HepG2 (cell line): ENCODE measurements at regions not wholly inside any gene's neighbourhood (a gene's known extent, or its start where the extent isn't known, plus 50 kb on each side); places are given as distances from the start of the nearest gene placed in this dataset.

Experiments used
- ATAC-seq: fragments of 200-7000 bp; cut with Tn5 transposase; 3 replicates; pipeline ENCODE4 v1.9.1; 2020; ENCODE audit warnings: mild to moderate bottlenecking, moderate library complexity
- BruUV-seq: library from RNA; stranded (reverse); fragments of 400-500 nt; replicated peaks from 2 replicates; lab custom pipeline; 2021; lab: Mats Ljungman, UMichigan
- CTCF ChIA-PET: fragments of 300-600 bp; formaldehyde crosslinking; extraction: SDS; loops from one replicate; lab custom pipeline; 2021; ENCODE audit warnings: low total read pairs, inconsistent platforms, low intra/inter-chr PET ratio; lab: Yijun Ruan, JAX
- POLR2A ChIA-PET: fragments of 350-600 bp; sonication (Branson Sonifier 250); formaldehyde crosslinking; loops from one replicate; lab custom pipeline; 2020; ENCODE audit warnings: antibody characterized with exemption, inconsistent platforms; lab: Yijun Ruan, JAX
- DNase-seq: peaks from one replicate; pipeline ENCODE4 v3.0.0-alpha.2; 2015; ENCODE audit warnings: low spot score
- FAIRE-seq: peaks from 3 replicates; lab custom pipeline; 2011; peaks lifted over from hg19 to GRCh38; lab: Jason Lieb, UNC
- H2AFZ ChIP-seq: one replicate; pipeline ENCODE4 v1.6.1; 2011; ENCODE audit warnings: low read length, inconsistent platforms
- H3K27ac ChIP-seq: fragments of 300-600 bp; 3 replicates; pipeline ENCODE4 v1.8.0; 2011; ENCODE audit warnings: mixed run types, mild to moderate bottlenecking, mixed read lengths, low read length, inconsistent platforms; ENCODE audit not compliant: insufficient read depth; ENCODE audit errors: extremely low read length
- H3K27me3 ChIP-seq, 2 experiments: fragments of 200-600 bp in 1 of 2; 2 replicates in 1 of 2; 3 replicates in 1 of 2; pipeline versions ENCODE4 v1.6.0 to v1.8.0; 2011; ENCODE audit warnings: low read length in 2 of 2, mild to moderate bottlenecking in 2 of 2, moderate library complexity in 2 of 2, inconsistent platforms in 1 of 2; ENCODE audit not compliant: insufficient read depth in 2 of 2, control insufficient read depth in 1 of 2
- H3K36me3 ChIP-seq, 2 experiments: fragments of 200-600 bp in 1 of 2; replicated peaks in 1 of 2; 2 replicates in 1 of 2; 3 replicates in 1 of 2; pipeline versions ENCODE4 v1.5.1 to v1.8.0; 2011; ENCODE audit warnings: low read length in 2 of 2, inconsistent platforms in 1 of 2; ENCODE audit not compliant: insufficient read depth in 2 of 2, control insufficient read depth in 1 of 2
- H3K4me1 ChIP-seq: 2 replicates; pipeline ENCODE4 v1.5.1; 2012; ENCODE audit warnings: low read length, inconsistent platforms; ENCODE audit not compliant: insufficient read depth
- H3K4me2 ChIP-seq: 2 replicates; pipeline ENCODE4 v1.6.0; 2011; ENCODE audit warnings: low read depth, low read length, inconsistent platforms
- H3K4me3 ChIP-seq, 3 experiments: fragments of 200-600 bp in 1 of 3; sonication (generic), shearing (Covaris generic) in 1 of 3; replicated peaks in 1 of 3; 2 replicates each; pipeline ENCODE4 v1.5.1; 2011 to 2016; ENCODE audit warnings: low read length in 3 of 3, inconsistent platforms in 2 of 3, low read depth in 2 of 3, mild to moderate bottlenecking in 2 of 3, control low read depth in 1 of 3, mixed read lengths in 1 of 3; ENCODE audit not compliant: insufficient read depth in 1 of 3
- H3K79me2 ChIP-seq: one replicate; pipeline ENCODE4 v1.6.1; 2011; ENCODE audit warnings: low read length, inconsistent platforms; ENCODE audit not compliant: insufficient read depth
- H3K9ac ChIP-seq: 2 replicates; pipeline ENCODE4 v1.6.0; 2011; ENCODE audit warnings: mild to moderate bottlenecking, low read depth, low read length, inconsistent platforms; ENCODE audit not compliant: insufficient read depth
- H3K9me3 ChIP-seq: 2 replicates; pipeline ENCODE4 v1.5.1; 2012; ENCODE audit warnings: mild to moderate bottlenecking, low read length
- H4K20me1 ChIP-seq: 2 replicates; pipeline ENCODE4 v1.6.0; 2011; ENCODE audit warnings: inconsistent platforms, mild to moderate bottlenecking, low read length, moderate library complexity; ENCODE audit not compliant: insufficient read depth
- BRCA1 ChIP-seq: sonication (generic); formaldehyde crosslinking; IDR thresholded peaks from 2 replicates; pipeline ENCODE4 v1.4.0; 2020; ENCODE audit warnings: missing genetic modification reagents
- NFYC ChIP-seq: IDR thresholded peaks from 2 replicates; pipeline ENCODE4 v1.6.1; 2016; ENCODE audit warnings: missing genetic modification reagents, missing compliant biosample characterization
- PAX8 ChIP-seq: sonication (generic); formaldehyde crosslinking; IDR thresholded peaks from 2 replicates; pipeline ENCODE4 v1.8.0; 2022; ENCODE audit warnings: mild to moderate bottlenecking, missing genetic modification reagents, borderline replicate concordance
- ZNF317 ChIP-seq: sonication (generic); formaldehyde crosslinking; IDR thresholded peaks from 2 replicates; pipeline ENCODE4 v1.5.0; 2020; ENCODE audit warnings: mild to moderate bottlenecking, missing genetic modification reagents
- WGBS: methylation state at CpG from one replicate; pipeline ENCODE4 v1.1.6; 2017; ENCODE audit warnings: low lambda C conversion rate; 5-methylcytosine and 5-hydroxymethylcytosine counted together
- in situ Hi-C: cut with HindIII; loops from 2 replicates; pipeline ENCODE4 v1.10.0; 2017; ENCODE audit warnings: low pct_unique_long_range_greater_than_20kb; ENCODE audit not compliant: extremely low pct_ligation_motif_present
- intact Hi-C: fragments of 100-400 bp; cut with micrococcal nuclease; formaldehyde crosslinking; loops from one replicate; pipeline ENCODE4 v1.10.0; 2022; ENCODE audit not compliant: unreplicated experiment
- TF ChIP-seq, protein P1 (sequence below): sonication (generic); formaldehyde crosslinking; IDR thresholded peaks from 2 replicates; pipeline ENCODE4 v1.8.1; 2023; ENCODE audit warnings: mild to moderate bottlenecking, missing genetic modification reagents
- TF ChIP-seq, protein P2 (sequence below): IDR thresholded peaks from 2 replicates; pipeline ENCODE4 v1.6.1; 2016; ENCODE audit warnings: low read depth, borderline replicate concordance

DNA sequence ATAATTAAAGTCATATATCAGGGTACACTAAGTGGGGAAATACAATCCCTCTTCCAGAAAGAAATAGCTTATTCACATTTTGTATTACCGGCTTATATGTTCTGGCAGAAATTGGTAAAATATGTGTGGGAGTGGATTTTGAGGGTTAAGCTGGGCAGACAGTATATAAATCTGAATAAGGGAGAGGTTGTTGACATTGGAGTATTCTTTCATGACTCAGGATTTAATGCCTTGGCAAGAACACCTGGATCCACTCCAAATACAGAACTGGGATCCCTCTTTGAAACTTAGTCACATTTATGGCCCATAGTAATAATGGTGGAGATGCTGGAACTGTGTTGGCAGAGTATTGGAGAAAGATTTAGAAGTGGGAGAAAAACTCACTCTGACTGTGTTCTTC, 54.3 kb upstream of the TET2 start (continued):
- TF ChIP-seq, protein P1, sequence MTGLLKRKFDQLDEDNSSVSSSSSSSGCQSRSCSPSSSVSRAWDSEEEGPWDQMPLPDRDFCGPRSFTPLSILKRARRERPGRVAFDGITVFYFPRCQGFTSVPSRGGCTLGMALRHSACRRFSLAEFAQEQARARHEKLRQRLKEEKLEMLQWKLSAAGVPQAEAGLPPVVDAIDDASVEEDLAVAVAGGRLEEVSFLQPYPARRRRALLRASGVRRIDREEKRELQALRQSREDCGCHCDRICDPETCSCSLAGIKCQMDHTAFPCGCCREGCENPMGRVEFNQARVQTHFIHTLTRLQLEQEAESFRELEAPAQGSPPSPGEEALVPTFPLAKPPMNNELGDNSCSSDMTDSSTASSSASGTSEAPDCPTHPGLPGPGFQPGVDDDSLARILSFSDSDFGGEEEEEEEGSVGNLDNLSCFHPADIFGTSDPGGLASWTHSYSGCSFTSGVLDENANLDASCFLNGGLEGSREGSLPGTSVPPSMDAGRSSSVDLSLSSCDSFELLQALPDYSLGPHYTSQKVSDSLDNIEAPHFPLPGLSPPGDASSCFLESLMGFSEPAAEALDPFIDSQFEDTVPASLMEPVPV (CRISPR knock-in tag): no peak
- TF ChIP-seq, protein P2, sequence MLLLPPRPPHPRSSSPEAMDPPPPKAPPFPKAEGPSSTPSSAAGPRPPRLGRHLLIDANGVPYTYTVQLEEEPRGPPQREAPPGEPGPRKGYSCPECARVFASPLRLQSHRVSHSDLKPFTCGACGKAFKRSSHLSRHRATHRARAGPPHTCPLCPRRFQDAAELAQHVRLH (CRISPR knock-in tag): no peak
- no peak for TF ChIP-seq NFYC (CRISPR knock-in tag)

DNA sequence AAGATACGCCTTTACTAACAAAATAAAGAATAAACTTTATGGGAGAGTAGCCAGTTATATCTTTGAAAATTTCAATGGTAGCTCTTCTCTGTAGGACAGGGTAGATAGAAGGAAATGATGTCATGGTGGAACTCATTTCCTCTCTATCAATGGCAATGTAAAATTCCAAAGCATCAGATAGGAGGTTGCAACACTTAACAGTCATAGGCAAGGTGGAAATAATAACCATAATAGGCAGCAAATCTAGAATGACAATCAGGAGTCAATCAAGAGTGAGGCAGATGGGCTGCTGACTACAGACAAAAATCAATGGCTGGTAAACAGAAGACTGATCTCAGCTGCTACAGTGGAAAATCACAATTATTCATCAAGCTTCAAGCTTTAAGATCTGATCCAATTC, 53.9 kb upstream of the TET2 start:
- FAIRE-seq: no peak
- H3K9me3 ChIP-seq: no peaks in the 10 kb centered on the region; the same call in 1 of the 2 replicates
- H3K27me3 ChIP-seq: no peaks in the 10 kb centered on the region
- no peak overlapping the region for H3K27ac ChIP-seq
- no peaks in the 10 kb centered on the region for H3K4me1 ChIP-seq
- in situ Hi-C loops: no loop called here
- no peaks in the 10 kb centered on the region for H4K20me1 ChIP-seq
- H3K9ac ChIP-seq: no peak overlapping the region
- POLR2A ChIA-PET: no interaction called here
- ATAC-seq: peak; percentile 42; the same call in 2 of the 3 replicates
- CTCF ChIA-PET: no interaction called here
- BruUV-seq: no TSS peak
- intact Hi-C loops: no loop called here
- DNase-seq: no peak
- H3K4me3 ChIP-seq: no peak overlapping the region
- 27% methylated on average over 1 of the region's 1 CpG for WGBS
- H3K4me2 ChIP-seq: no peak overlapping the region
- no peaks in the 10 kb centered on the region for H3K36me3 ChIP-seq
- no peaks in the 10 kb centered on the region for H3K79me2 ChIP-seq
- no peak overlapping the region for H2AFZ ChIP-seq
- TF ChIP-seq BRCA1 (CRISPR knock-in tag) (no peak), PAX8 (CRISPR knock-in tag) (no peak), ZNF317 (CRISPR knock-in tag) (peak; percentile 88)
